ENCODE measurements at regions not wholly inside any gene's neighbourhood (a gene's known extent, or its start where the extent isn't known, plus 50 kb on each side); places are given as distances from the start of the nearest gene placed in this dataset.

GRCh38 chr2:126792993-126793392 lies 105.7 kb upstream of the TEX51 start:
- TF ChIP-seq CTCF (IDR thresholded peaks at IDR 0.05; ENCODE audit: low read depth, low read length) = no peak
- no peak for DNase-seq (ENCODE audit: extremely low read depth, low read depth)

- DNase-seq (ENCODE audit: extremely low read depth, low read depth) = no peak
- no peak for TF ChIP-seq CTCF (IDR thresholded peaks at IDR 0.05; ENCODE audit: low read depth, low read length)
These were observed 104.6 kb upstream of the TEX51 start for GRCh38 chr2:126793885-126794613.

GRCh38 chr2:126795656-126796055 lies 103.0 kb upstream of the TEX51 start:
- TF ChIP-seq CTCF (IDR thresholded peaks at IDR 0.05; ENCODE audit: low read depth, low read length) = no peak
- no peak for DNase-seq (ENCODE audit: extremely low read depth, low read depth)

- DNase-seq (ENCODE audit: extremely low read depth, low read depth) = no peak
- no peak for TF ChIP-seq CTCF (IDR thresholded peaks at IDR 0.05; ENCODE audit: low read depth, low read length)
These were observed 101.6 kb upstream of the TEX51 start for GRCh38 chr2:126796931-126797621.

- no peak for TF ChIP-seq CTCF (IDR thresholded peaks at IDR 0.05; ENCODE audit: low read depth, low read length)
- no peak for DNase-seq (ENCODE audit: extremely low read depth, low read depth)
These were observed 100.9 kb upstream of the TEX51 start for GRCh38 chr2:126797622-126798275.

GRCh38 chr2:126798276-126799140 lies 100.2 kb upstream of the TEX51 start:
- no peak for TF ChIP-seq CTCF (IDR thresholded peaks at IDR 0.05; ENCODE audit: low read depth, low read length)

More at GRCh38 chr2:126798276-126799140, 100.2 kb upstream of the TEX51 start:
- DNase-seq (ENCODE audit: extremely low read depth, low read depth) = no peak

All from AG09319 (cell line).